NT2/D1 (cell line): ENCODE measurements at regions not wholly inside any gene's neighbourhood (a gene's known extent, or its start where the extent isn't known, plus 50 kb on each side); places are given as distances from the start of the nearest gene placed in this dataset.

Source experiments
- YY1 ChIP-seq: IDR thresholded peaks from 2 replicates; pipeline ENCODE4 v1.6.1; 2011; ENCODE audit not compliant: insufficient read length, insufficient read depth
- ZNF274 ChIP-seq: IDR thresholded peaks from 2 replicates; pipeline ENCODE4 v1.6.1; 2011; ENCODE audit warnings: mild to moderate bottlenecking, low read depth, low read length

GRCh38 chr6:40910260-40910893 lies 128.6 kb downstream of the UNC5CL start:
- TF ChIP-seq YY1 (no peak), ZNF274 (no peak)
